GM18907 (cell line): ENCODE measurements at regions not wholly inside any gene's neighbourhood (a gene's known extent, or its start where the extent isn't known, plus 50 kb on each side); places are given as distances from the start of the nearest gene placed in this dataset.
"Not testable (repeated sequence)": the region's sequence is repeated elsewhere in the genome, so short reads cannot be mapped to it uniquely, and the experiment has no call there.

ENCODE experiments used
- ATAC-seq: cut with Tn5 transposase; IDR thresholded peaks from one replicate; pipeline ENCODE4 v1.9.1; 2021; ENCODE audit warnings: mild to moderate bottlenecking, moderate library complexity; ENCODE audit not compliant: unreplicated experiment

DNA sequence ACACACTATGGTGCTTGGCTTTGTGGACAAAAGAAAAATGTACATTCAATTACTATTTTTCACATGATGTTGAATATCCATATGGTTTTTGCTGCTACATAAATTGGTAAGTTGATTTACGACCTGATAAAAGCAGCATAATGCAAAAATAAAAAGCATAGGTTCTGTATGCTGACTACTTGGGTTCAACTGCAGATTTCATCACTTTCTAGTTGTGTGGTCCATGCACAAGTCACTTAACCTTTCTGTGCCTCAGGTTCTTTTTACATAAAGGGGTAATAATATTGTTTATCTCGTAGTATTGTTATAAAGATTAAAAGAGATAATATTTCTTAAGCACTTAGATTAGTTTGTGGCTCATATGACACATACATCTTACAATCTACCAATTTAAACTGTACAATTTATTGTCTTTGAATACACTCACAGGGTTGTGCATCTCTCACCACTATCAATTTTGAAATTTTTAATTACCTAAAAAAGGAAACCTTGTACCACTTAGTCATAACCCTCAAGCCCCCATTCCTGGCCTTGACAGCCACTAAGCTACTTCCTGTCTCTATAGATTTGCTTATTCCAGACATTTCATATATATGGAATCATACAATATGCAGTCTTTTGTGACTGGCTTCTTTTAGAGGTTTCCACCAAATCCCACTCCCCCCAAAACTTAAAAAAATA is 1443.9 kb downstream of the SUCLG1 start:
- no peak for ATAC-seq

DNA sequence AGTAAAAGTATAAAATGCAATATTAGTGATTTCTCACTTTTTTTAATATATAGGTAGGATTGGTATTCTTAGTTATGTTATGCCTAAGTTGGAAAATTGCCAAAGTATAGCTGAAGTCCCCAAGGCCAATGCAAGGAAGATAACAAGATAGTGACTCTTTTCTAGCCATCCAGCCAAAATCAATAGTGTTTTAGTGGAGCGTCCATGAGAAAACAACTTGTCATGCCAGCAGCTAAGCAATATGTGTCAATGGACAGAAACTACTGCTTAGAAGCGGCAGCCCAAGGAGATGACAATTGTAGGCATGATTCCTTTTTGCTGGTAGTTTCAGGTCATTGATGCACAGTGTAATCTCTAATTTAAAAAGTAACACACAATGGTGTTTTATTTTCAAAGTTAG is 1444.6 kb downstream of the SUCLG1 start:
- ATAC-seq, result no peak

DNA sequence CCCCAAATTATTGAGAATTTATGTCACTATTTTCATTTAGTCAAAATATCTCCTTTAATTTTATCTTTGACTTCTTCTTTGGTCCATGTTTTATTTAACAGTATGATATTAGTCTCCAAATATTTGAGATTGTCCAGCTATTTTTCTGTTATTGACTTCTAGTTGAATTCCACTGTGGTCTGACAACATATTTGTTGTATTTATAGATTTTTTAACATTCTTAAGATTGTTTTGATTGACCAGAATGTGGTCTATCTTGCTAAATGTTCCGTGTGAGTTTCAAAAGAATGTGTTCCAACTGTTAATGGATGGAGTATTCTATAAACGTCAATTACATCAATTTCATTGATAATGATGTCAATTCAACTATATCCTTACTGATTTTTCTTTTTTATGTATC is 1452.1 kb downstream of the SUCLG1 start:
- ATAC-seq, result no peak

DNA sequence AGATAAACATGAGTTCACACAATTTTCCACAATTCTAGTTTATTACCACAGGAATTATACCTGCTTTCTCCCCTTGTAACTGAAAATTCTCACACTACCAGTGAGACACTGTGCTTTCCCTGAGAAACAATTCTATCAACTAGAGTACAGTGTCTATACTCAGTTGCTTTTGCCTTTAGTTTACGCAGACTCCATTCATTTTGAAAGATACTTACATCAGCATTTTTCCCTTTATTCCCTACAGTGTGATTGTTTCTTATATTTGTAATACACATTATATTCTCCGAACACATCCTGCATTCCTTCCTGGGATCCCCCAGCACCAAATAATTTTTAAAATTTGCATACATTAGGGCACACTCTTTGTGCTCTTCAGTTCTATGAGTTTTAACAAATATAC is 1455.5 kb downstream of the SUCLG1 start:
- ATAC-seq, result no peak

DNA sequence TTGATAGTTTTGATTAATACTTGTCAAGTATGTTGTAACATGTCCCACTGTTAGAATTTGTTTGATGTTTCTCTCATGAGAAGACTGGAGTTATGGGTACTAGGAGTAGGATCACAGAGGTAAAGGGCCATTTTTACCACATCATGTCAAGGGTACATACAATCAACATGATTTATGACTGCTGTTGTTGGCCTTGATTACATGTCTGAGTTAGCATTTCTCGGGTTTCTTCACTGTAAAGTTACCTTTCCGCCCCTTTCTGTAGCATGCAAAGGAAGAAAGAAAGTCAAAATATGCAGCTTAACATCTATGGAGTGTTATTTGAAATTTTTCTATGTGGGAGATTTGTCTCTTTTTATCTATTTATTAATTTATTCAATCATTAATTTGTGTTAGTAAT is 1456.4 kb downstream of the SUCLG1 start:
- ATAC-seq, result no peak

DNA sequence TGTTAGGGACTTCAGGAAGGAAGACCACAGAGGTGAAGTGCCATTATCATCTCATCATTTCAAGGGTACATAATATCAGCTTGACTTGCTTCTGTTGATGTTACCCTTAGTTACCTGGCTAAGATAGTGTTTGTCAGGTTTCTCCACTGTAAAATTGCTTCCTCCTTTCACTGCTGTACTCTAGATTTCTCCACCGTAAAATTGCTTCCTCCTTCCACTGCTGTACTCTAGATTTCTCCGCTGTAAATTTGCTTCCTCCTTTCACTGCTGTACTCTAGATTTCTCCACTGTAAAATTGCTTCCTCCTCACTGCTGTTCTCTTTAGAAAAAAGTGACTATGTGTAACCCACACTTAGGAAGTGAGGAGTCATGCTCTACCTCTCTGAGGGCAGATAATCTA is 1460.3 kb downstream of the SUCLG1 start:
- ATAC-seq, result no peak

DNA sequence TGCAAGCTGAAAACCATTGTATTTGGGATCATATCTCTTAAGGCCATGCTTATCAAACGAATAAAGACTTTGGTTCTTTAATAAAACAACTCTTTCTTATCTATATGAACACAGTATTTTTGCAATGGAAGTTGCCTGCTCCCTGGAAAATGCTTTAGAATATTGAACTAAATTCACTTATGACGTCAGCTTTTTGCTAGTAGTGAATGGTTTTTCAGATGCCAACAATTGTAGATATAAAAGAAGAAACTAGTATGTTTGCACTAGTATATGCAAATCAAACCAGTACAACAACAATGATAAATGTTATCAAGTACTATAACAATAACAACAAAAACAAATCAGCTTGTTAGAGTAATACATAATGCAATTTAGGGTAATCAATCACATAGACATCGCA is 1462.9 kb downstream of the SUCLG1 start:
- no peak for ATAC-seq

DNA sequence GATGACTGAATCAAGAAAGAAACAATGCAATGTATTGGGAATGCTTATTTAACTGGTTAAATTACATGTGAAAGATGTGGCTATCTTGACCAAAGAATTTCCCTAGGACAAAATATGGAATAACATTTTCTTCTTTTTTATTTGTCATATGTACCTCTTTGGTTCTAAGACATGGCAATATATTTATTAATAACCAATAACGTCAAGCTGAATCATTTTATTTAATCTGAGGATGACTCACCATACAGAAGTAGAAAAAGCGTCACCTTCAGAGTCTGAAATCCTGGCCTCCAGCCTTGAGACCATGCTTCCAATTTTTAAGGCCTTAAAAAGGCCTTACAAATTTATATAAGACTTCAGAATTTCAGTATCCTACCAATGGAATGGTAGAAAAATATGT is 1464.9 kb downstream of the SUCLG1 start:
- ATAC-seq, result no peak

DNA sequence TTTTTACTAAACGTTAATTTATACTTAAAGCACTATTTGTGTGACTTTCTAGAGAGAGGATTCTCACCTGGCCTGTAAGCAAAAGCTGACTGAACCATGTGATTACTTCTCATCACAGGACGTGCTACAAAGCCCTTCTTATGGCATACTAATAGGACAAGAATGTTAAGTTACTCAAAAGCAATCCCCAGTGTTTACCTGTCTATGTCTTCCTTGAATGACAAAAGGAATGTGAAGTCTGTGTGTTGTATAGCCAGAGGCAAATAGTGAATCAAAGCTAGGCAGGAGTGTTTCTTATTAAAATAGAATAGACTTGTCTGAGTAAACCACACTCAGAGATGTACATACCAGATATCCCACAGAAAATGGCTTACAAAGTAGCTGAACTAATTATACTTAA is 1465.5 kb downstream of the SUCLG1 start:
- ATAC-seq, result no peak

DNA sequence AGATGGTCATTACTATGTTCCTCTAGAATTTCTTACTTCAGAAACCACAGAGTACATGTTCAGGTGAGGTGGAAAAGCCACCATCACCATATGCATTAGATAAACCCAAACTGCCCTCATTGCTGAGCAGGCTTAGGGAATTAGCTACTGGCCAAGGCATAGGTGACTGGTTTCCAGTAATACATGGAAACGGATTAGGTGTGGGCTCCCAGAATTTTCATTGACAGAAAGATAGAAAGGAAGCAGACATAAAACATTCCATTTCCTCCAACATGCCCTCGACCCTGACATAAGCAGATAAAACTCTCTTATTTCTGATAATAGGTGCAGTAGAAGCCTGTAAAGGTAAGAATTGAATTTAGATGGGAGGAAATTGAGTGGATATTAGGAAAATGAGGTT is 1466.1 kb downstream of the SUCLG1 start:
- ATAC-seq, result no peak

DNA sequence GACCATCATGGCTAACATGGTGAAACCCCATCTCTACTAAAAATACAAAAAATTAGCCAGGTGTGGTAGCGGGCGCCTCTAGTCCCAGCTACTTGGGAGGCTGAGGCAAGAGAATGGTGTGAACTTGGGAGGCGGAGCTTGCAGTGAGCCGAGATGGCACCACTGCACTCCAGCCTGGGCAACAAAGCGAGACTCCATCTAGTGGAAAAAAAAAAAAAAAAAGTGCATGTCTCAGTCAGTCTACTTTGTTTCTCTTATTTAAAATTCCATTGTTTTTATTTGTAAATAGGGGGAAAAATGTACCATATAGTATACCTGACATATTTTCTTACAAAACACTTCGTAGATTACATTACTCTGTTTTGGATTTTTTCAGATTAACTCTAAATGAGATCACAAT is 1471.4 kb downstream of the SUCLG1 start:
- not testable (repeated sequence) for ATAC-seq

DNA sequence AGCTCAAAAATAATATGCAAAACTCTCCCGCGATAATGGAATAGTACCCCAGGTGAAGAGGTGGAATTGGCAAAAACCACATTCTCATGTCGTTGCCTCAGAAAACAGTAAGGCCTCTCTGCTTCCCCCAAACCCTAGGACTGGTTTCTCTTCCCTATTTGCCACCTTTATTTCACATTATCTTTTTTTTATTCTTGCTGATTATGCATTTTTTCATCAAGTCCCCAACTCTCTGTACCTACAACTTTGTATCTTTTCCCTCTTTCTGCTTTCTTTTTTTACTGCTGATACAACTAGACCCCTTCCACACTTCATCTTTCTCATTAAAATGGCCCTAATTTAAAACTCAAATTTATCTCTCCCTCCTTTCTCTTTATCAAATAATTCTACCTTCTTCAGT is 1472.2 kb downstream of the SUCLG1 start:
- ATAC-seq, result no peak

DNA sequence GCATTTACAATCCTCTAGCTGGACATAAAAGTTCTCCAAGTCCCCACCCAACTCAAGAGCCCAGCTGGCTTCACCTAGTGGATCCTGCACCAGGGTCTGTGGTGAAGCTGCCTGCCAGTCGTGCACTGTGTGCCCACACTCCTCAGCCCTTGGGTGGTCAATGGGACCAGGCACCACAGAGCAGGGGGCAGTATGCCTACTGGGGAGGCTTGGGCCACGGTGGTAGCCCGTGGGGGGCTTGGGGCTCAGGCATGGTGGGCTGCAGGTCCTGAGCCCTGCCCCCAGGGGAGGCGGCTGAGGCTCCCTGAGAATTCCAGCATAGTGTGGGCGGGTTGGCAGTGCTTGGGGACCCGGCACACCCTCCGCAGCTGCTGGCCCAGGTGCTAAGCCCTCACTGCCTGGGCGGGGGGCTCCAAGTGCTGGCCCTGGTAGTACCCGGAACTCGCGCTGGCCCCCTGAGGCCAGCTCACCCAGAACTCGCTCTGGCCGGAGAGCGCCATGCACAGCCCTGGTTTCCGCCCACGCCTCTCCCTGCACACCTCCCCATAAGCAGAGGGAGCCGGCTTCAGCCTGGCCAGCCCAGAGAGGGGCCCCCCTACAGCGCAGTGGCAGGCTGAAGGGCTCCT is 1473.4 kb downstream of the SUCLG1 start:
- no peak for ATAC-seq

DNA sequence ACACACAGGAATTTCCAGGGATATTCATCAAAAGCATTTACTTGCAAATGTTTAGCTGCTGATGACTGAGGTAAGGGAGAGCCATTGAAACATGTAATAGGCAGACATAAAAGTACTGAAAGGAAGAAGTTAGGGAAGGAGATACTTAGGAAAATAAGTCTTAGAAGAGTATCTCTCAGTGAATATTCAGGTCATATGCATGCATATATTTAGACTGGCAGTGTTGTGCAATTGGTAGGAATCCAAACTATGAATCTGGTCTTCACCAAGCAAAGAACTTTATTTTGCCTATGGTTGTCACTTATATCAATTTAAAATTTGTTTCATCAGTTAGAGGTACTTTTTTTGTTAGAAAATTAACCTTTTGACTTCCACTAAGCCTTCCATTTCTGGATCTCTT is 1490.7 kb downstream of the SUCLG1 start:
- ATAC-seq, result no peak

DNA sequence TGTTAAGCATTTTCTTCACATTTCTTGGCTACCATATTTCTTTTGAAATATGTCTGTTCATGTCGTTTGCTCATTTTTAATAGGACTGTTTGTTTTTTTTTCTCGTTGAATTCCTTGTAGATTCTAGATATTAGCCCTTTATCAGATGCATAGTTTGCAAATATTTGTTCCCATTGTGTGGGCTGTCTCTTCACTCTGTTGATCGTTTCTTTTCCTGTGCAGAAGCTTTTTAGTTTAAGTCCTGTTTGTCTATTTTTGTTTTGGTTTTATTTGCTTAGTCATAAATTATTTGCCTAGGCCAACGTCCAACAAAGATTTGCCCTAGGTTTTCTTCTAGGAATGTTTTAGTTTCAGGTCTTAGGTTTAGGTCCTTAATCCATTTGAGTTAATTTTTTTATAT is 1494.7 kb downstream of the SUCLG1 start:
- no peak for ATAC-seq

DNA sequence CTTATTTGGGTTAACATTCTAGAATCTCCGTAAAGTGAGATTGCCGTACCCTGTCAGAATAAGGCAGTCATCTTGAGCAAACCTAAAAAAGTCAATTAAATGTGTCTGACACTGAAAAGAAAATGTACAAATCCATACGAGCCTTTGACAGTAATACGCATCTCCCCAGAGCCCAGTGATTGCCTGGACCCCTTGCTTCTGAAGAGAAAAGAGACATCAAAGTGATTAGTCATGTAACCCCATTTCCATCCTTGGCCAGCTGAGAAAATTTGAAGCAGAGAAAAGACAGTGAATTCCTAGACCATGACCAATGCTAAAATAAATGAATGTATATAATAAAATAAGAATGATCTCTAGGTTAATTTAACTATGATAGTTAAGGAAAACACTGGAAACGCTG is 1499.4 kb downstream of the SUCLG1 start:
- no peak for ATAC-seq

DNA sequence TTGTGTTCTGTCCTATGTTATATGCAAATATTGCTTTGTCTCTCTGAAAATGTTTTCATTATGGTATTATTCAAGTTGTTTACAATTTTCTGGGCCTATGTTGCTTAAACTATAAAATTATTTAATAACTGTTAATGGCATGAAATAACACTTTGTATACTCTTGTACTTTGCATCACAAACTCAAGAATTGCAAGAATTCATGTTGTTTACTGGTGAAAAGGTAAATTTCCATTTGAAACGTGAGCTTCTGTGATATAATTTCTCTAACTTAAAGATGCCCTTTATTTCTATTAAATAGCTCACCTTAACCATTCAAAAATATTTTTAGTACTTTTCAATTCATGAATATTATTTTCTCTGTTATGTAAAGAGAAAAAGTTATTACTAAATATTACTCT is 1504.2 kb downstream of the SUCLG1 start:
- ATAC-seq, result no peak

DNA sequence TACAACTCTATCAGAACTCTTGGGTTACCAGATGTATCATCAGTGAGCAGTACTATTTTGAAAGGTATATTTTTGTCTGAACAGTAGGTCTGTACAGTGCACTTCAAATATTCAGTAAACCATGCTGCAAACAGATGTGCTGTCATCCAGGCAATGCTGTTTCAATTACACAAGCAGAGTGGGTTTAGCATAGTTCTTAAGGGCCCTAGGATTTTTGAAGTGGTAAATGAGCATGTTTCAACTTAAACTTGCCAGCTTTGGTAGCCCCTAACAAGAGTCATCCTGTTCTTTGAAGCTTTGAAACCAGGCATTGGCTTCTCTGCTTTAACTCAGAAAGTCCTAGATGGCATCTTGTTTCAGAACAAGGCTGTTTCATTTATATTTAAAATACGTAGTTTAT is 1519.9 kb downstream of the SUCLG1 start:
- no peak for ATAC-seq

DNA sequence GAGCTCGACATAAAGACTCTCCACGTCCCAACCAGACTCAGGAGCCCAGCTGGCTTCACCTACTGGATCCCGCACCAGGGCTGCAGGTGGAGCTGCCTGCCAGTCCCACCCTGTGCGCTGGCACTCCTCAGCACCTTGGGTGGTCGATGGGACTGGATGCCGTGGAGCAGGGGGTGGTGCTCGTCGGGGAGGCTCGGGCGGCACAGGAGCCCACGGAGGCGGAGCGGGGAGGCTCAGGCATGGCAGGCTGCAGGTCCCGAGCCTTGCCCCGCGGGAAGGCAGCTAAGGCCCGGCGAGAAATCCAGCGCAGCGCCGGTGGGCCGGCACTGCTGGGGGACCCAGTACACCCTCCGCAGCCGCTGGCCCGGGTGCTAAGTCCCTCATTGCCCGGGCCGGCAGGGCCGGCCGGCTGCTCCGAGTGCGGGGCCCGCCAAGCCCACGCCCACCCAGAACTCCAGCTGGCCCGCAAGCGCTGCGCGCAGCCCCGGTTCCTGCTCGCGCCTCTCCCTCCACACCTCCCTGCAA is 1520.7 kb downstream of the SUCLG1 start:
- not testable (repeated sequence) for ATAC-seq

DNA sequence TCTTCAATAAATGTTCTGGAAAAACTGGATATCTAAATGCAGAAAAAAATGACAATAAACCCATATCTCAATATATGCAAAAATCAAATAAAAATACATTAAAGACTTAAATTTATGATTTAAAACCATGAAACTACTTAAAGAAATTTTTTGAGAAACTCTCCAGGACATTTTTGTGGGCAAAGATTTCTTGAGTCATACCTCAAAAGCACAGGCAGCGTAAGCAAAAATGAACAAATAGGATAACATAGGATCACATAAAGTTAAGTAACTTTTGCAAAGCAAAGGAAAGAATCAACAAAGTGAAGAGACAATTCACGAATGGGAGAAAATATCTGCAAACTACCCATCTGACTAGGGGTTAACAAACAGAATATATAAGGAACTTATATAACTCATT is 1545.5 kb downstream of the SUCLG1 start:
- ATAC-seq, result no peak

DNA sequence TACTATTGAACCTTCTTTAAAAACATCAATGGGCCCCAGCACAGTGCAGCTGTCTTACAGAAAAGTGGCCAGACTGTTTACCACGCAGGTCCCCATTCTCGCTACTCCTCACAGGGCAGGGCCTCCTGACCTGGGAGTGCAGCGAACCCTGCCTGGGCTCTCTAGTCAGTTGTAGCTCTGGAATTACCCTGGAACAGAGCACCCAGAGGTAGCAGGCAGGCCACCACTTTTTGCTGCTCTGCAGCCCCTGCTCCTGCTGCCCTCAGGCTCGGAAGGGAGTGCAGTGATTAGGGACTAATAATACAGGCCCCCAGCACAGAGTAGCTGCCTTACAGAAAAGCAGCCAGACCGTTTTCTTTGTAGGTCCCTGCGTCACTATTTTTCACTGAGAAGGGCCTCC is 1563.0 kb downstream of the SUCLG1 start:
- no peak for ATAC-seq

DNA sequence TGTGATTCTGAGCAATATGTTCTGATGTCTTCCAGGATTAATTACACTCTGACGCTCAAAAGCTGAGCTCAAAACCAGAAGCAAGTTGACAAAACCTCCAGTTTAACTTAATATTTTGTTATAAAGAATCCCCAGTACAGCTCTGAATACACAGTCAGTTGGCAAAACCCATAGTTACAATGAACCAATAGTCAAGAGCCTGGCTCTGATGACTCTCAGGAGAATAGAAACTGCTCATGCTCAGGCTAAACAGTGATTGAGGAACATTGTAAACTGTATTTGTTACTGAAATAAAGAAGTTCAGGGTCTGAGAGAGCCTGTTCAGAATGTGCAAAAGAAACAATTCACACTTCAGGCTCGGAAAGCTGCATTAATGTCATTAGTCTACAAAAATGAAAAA is 1565.9 kb downstream of the SUCLG1 start:
- ATAC-seq, result no peak

DNA sequence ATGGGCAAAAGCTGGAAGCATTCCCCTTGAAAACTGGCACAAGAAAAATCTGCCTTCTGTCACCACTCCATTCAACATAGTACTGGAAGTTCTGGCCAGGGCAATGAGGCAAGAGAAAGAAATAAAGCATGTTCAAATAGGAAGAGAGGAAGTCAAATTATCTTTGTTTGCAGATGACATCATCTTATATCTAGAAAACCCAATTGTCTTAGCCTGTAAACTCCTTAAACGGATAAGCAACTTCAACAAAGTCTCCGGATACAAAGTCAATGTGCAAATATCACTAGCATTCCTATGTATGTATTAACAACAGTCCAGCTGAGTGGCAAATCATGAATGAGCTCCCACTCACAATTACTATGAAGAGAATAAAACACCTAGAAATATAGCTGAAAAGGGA is 1579.3 kb downstream of the SUCLG1 start:
- no peak for ATAC-seq
